A549 (cell line): ENCODE measurements at regions not wholly inside any gene's neighbourhood (a gene's known extent, or its start where the extent isn't known, plus 50 kb on each side); places are given as distances from the start of the nearest gene placed in this dataset.

Experiments used
- CHD2 ChIP-seq: fragments of 150-350 bp; IDR thresholded peaks from 2 replicates; pipeline ENCODE4 v1.6.1; 2014; ENCODE audit warnings: low read length; ENCODE audit not compliant: partially characterized antibody
- CHD4 ChIP-seq: fragments of 200-600 bp; sonication (generic); IDR thresholded peaks from 2 replicates; pipeline ENCODE4 v1.6.1; 2016; ENCODE audit warnings: antibody characterized with exemption, mild to moderate bottlenecking, borderline replicate concordance
- CTCF ChIP-seq: fragments of >200 bp; sonication (Bioruptor Twin); formaldehyde crosslinking; IDR thresholded peaks from 3 replicates; pipeline ENCODE4 v1.5.1; 2016
- ELK1 ChIP-seq: fragments of 150-350 bp; IDR thresholded peaks from 2 replicates; pipeline ENCODE4 v1.6.1; 2014; ENCODE audit warnings: low read depth, mild to moderate bottlenecking, low read length
- GATA3 ChIP-seq: IDR thresholded peaks from 2 replicates; pipeline ENCODE4 v1.6.1; 2012; ENCODE audit warnings: borderline replicate concordance
- MAFK ChIP-seq: fragments of 450-650 bp; IDR thresholded peaks from 2 replicates; pipeline ENCODE4 v1.6.1; 2014; ENCODE audit not compliant: partially characterized antibody

GRCh38 chr6:56364827-56365339, 117.5 kb upstream of the COL21A1 start:
- TF ChIP-seq CHD2 (no peak), CHD4 (no peak), ELK1 (no peak), CTCF (no peak), GATA3 (no peak), MAFK (no peak)
